ENCODE measurements at regions not wholly inside any gene's neighbourhood (a gene's known extent, or its start where the extent isn't known, plus 50 kb on each side); places are given as distances from the start of the nearest gene placed in this dataset.
A peak's percentile ranks its signal among the peaks of the same experiment; 100 is the strongest.

DNA sequence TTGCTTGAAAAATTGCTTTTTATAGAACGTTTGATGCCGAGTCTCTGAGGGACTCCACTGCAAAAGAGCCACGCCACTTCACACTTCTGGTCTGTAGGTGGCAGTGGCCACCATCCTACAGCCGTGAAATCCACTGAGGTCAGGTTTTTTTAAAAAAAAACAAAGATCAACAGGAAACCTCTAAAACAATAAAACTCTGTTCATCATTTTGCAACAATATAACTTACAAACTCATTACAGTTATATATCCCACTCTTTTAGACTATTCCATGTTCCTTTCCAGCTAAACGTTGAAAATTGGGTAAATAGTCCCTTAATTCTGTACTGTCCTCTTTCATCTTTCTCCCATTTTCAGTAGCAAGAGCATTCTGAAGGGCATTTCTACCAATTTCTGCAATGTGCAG lies 64.6 kb upstream of the FMN2 start:
- no peak for TF ChIP-seq EZH2 (optimal IDR thresholded peaks at IDR 0.05; ENCODE audit: low read depth, low read length)
- TF ChIP-seq EZH2phosphoT487 (IDR thresholded peaks at IDR 0.05; ENCODE audit: low read length): no peak
- TF ChIP-seq, protein P1, sequence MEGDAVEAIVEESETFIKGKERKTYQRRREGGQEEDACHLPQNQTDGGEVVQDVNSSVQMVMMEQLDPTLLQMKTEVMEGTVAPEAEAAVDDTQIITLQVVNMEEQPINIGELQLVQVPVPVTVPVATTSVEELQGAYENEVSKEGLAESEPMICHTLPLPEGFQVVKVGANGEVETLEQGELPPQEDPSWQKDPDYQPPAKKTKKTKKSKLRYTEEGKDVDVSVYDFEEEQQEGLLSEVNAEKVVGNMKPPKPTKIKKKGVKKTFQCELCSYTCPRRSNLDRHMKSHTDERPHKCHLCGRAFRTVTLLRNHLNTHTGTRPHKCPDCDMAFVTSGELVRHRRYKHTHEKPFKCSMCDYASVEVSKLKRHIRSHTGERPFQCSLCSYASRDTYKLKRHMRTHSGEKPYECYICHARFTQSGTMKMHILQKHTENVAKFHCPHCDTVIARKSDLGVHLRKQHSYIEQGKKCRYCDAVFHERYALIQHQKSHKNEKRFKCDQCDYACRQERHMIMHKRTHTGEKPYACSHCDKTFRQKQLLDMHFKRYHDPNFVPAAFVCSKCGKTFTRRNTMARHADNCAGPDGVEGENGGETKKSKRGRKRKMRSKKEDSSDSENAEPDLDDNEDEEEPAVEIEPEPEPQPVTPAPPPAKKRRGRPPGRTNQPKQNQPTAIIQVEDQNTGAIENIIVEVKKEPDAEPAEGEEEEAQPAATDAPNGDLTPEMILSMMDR (IDR thresholded peaks at IDR 0.05; ENCODE audit: low read length): peak; percentile 97
- H3K9me2 ChIP-seq (replicated peaks; ENCODE audit: insufficient read depth, low read length): no peaks in the 10 kb centered on the region
- H3K4me2 ChIP-seq (ENCODE audit: low read depth, low read length): no peak overlapping the region
- no peaks in the 10 kb centered on the region for H3K9me3 ChIP-seq (replicated peaks; ENCODE audit: insufficient read depth, low read length)
- no peaks in the 10 kb centered on the region for H3K36me3 ChIP-seq (replicated peaks; ENCODE audit: insufficient read depth, low read length)
- H3K79me2 ChIP-seq (ENCODE audit: low read length): no peaks in the 10 kb centered on the region
- no peaks in the 10 kb centered on the region for H3K27me3 ChIP-seq (replicated peaks; ENCODE audit: insufficient read depth, low read length)
- H4K20me1 ChIP-seq (ENCODE audit: insufficient read depth, low read length): no peaks in the 10 kb centered on the region
- no peak overlapping the region for H3K4me3 ChIP-seq (ENCODE audit: low read length)
- H2AFZ ChIP-seq (ENCODE audit: low read length): peak overlapping the region; percentile 29; the same call in 1 of the 2 replicates
- no peak overlapping the region for H3K27ac ChIP-seq (ENCODE audit: low read length)
- no peaks in the 10 kb centered on the region for H3K4me1 ChIP-seq (ENCODE audit: low read length)
- no peak overlapping the region for H3K9ac ChIP-seq (ENCODE audit: low read length)
- no peaks in the 10 kb centered on the region for H3F3A ChIP-seq (ENCODE audit: insufficient read depth, low read length)
- DNase-seq: peak; percentile 55

- no peak overlapping the region for H2AFZ ChIP-seq (ENCODE audit: low read length)
- DNase-seq: no peak
These were observed 62.3 kb upstream of the FMN2 start for GRCh38 chr1:240029418-240029817.

DNA sequence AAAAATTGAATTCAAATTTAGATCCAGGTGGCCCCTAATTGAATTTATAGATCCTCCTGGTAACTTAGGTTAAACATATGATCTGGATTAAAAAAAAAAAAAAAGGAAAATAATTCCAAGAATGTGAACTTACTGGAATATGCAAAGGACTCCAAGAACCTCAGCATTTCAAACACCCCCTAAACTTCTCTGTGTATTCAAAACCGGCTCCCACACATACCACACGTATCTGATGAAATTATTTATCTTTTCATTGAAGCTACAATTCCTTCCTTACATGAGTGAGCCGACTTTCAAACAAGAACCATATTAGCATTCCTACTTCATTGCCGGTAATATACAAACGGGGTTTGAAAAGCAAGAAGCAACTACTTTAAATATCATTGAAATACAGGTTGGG lies 61.4 kb upstream of the FMN2 start:
- Histone ChIP-seq H3K9me3 (replicated peaks; ENCODE audit: insufficient read depth, low read length) (no peaks in the 10 kb centered on the region), H3F3A (ENCODE audit: insufficient read depth, low read length) (no peaks in the 10 kb centered on the region), H3K27ac (ENCODE audit: low read length) (no peak overlapping the region), H2AFZ (ENCODE audit: low read length) (no peak overlapping the region), H4K20me1 (ENCODE audit: insufficient read depth, low read length) (no peaks in the 10 kb centered on the region), H3K4me1 (ENCODE audit: low read length) (no peaks in the 10 kb centered on the region), H3K9ac (ENCODE audit: low read length) (no peak overlapping the region), H3K9me2 (replicated peaks; ENCODE audit: insufficient read depth, low read length) (no peaks in the 10 kb centered on the region), H3K4me3 (ENCODE audit: low read length) (no peak overlapping the region), H3K79me2 (ENCODE audit: low read length) (no peaks in the 10 kb centered on the region), H3K4me2 (ENCODE audit: low read depth, low read length) (no peak overlapping the region), H3K36me3 (replicated peaks; ENCODE audit: insufficient read depth, low read length) (no peaks in the 10 kb centered on the region), H3K27me3 (replicated peaks; ENCODE audit: insufficient read depth, low read length) (no peaks in the 10 kb centered on the region)
- TF ChIP-seq, protein P1 (IDR thresholded peaks at IDR 0.05; ENCODE audit: low read length): no peak
- TF ChIP-seq EZH2phosphoT487 (IDR thresholded peaks at IDR 0.05; ENCODE audit: low read length): no peak
- no peak for TF ChIP-seq EZH2 (optimal IDR thresholded peaks at IDR 0.05; ENCODE audit: low read depth, low read length)
- no peak for DNase-seq

More at GRCh38 chr1:240029418-240029817, 62.3 kb upstream of the FMN2 start:
- Histone ChIP-seq H3K4me2 (ENCODE audit: low read depth, low read length) (no peak overlapping the region), H3K36me3 (replicated peaks; ENCODE audit: insufficient read depth, low read length) (no peaks in the 10 kb centered on the region), H3K4me3 (ENCODE audit: low read length) (no peak overlapping the region), H3K9me2 (replicated peaks; ENCODE audit: insufficient read depth, low read length) (no peaks in the 10 kb centered on the region), H3K4me1 (ENCODE audit: low read length) (no peaks in the 10 kb centered on the region), H3K27me3 (replicated peaks; ENCODE audit: insufficient read depth, low read length) (no peaks in the 10 kb centered on the region), H3K27ac (ENCODE audit: low read length) (no peak overlapping the region), H3K9me3 (replicated peaks; ENCODE audit: insufficient read depth, low read length) (no peaks in the 10 kb centered on the region), H3K9ac (ENCODE audit: low read length) (no peak overlapping the region), H3F3A (ENCODE audit: insufficient read depth, low read length) (no peaks in the 10 kb centered on the region), H3K79me2 (ENCODE audit: low read length) (no peaks in the 10 kb centered on the region), H4K20me1 (ENCODE audit: insufficient read depth, low read length) (no peaks in the 10 kb centered on the region)
- TF ChIP-seq, protein P1 (IDR thresholded peaks at IDR 0.05; ENCODE audit: low read length): no peak
- TF ChIP-seq EZH2 (optimal IDR thresholded peaks at IDR 0.05; ENCODE audit: low read depth, low read length) (no peak), EZH2phosphoT487 (IDR thresholded peaks at IDR 0.05; ENCODE audit: low read length) (no peak)
